H54 (cell line): ENCODE measurements at regions not wholly inside any gene's neighbourhood (a gene's known extent, or its start where the extent isn't known, plus 50 kb on each side); places are given as distances from the start of the nearest gene placed in this dataset.
"Not testable (repeated sequence)": the region's sequence is repeated elsewhere in the genome, so short reads cannot be mapped to it uniquely, and the experiment has no call there.

ENCODE experiments used
- DNase-seq: peaks from one replicate; pipeline ENCODE4 v3.0.0; 2011; ENCODE audit warnings: low spot score, mixed read lengths; ENCODE audit not compliant: insufficient read length
- FAIRE-seq: peaks from 3 replicates; lab custom pipeline; 2011; peaks lifted over from hg19 to GRCh38; lab: Jason Lieb, UNC
- POLR2A ChIP-seq: IDR thresholded peaks from 2 replicates; pipeline ENCODE4 v1.6.1; 2011; ENCODE audit warnings: low read depth, mild to moderate bottlenecking, low read length

DNA sequence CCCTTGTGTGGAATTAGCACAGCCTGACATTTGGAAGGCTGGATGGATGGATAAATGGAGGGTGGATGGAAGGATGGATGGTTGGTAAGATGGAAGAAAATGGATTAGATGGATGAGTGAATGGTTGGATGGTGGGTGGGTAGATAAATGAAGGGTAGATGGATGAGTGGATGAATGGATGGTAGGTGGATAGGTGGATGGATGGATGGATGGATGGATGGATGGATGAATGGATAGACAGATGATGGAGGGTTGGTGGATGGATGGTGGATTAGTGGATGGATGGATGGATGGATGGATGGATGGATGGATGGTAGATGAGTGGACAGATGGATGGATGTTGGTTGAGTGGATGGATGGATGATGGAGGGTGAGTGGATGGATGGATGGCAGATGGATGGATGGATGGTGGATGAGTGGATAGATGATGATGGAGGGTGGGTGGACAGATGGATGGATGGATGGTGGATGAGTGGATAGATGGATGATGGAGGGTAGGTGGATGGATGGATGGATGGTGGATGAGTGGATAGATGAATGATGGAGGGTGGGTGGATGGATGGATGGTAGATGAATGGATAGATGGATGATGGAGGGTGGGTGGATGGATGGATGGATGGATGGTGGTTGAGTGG, 175.6 kb upstream of the PPP1R26 start:
- no peak for TF ChIP-seq POLR2A
- no peak for FAIRE-seq
- DNase-seq, result no peak

DNA sequence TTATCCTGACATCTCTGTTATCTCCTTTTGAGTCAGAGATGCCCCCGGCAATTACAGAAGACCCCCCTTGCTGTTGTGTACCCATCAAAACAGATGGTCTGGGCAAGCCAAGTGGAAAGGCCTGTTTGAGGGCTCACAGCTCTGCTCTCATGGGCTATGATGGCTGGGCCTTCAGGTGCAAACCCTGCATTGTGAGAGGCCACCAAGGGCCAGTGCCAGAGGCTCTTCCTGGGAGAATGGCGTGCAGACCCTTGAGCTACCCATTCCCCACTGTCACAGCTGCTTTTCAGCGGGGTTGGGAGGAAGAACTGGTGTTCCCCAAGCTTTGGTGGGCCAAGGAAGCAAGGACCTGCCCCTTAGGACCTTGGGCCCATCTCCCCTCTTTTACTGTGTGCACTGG, 174.7 kb upstream of the PPP1R26 start:
- no peak for FAIRE-seq
- no peak for TF ChIP-seq POLR2A

DNA sequence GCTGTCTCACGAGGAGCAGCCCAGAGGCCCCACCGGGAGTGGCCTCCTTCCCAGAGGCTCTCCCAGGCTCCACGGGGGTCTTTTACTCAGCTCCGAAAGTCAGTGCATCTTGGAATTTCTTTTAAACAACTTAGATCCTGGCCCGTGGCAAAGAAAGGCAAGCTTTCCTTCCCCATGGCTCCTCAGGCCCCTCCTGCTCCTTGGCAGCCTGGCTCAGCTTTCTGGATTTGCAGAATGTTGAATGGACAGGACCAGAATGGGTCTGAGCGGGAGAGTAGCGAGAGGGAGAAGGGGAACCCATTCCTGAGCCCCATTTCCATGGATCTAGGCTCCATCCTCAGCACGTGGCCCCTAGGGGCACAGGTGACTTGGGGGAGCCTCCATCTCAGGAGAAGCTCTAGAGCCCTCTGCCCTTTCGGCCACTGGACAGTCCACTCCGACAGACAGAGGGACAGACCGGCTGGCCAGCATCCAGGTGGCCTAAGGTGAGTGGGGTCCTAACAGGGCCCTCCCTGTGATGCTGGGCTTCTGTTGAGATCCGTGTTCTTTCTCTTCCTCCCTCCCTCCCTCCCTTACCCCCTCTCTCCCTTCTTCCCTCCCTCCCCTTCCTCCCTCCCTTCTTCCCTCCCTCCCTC, 173.9 kb upstream of the PPP1R26 start:
- TF ChIP-seq POLR2A, result no peak
- DNase-seq (no peak), FAIRE-seq (no peak)

More for the DNA sequence above, 174.7 kb upstream of the PPP1R26 start:
- no peak for DNase-seq

DNA sequence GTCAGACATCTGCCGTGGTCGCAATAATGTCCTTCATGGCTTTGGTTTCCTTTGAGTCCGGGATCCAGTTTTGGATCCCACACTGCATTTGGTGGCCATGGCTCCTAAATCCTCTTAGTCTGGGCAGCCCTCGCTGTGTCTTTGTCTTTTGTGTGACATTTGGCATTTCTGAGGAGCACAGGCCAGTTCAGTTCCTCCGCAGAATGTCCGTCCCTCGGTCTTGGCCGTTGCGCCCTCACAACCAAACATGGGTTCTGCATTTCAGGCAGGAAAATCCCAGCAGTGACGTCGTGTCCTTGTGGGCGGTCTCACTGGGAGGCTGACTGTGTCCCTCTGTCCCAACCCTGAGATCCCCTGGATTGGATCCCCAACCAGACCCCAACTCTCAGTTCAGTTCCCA, 172.9 kb upstream of the PPP1R26 start:
- DNase-seq, result no peak
- no peak for TF ChIP-seq POLR2A

DNA sequence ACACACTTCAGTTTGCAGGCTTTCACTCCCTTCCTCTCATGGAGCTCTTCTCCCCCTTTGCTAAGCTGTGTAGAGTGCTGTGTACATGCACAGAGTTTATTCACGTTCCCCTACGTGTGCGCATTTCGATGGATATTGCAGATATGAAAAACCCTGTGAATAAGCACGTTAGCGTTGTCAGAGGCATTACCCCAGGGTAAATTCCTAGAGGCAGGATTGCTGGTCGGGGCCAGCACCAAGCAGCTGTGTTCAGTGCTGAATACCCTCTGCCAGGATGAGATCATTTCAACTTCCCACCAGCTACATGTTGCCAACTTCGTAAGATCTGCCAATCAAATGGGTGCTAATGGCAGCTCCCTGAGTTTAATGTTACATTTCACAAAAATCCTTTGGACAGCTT, 172.3 kb upstream of the PPP1R26 start:
- no peak for TF ChIP-seq POLR2A
- DNase-seq (no peak), FAIRE-seq (no peak)

More for the DNA sequence above, 172.9 kb upstream of the PPP1R26 start:
- no peak for FAIRE-seq

DNA sequence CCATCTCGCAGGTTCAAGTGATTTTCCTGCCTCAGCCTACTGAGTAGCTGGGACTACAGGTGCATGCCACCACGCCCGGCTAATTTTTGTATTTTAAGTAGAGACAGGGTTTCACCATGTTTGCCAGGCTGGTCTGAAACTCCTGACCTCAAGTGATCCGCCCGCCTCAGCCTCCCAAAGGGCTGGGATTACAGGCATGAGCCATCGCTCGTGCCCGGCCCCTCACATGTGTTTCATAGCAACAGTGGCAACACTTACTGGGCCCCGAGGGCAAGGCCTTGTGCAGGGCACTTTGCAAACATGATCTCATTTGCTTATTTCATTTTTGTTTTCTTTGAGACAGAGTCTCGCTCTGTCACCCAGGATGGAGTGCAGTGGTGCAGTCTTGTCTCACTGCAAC, 171.7 kb upstream of the PPP1R26 start:
- DNase-seq, FAIRE-seq: not testable (repeated sequence)

DNA sequence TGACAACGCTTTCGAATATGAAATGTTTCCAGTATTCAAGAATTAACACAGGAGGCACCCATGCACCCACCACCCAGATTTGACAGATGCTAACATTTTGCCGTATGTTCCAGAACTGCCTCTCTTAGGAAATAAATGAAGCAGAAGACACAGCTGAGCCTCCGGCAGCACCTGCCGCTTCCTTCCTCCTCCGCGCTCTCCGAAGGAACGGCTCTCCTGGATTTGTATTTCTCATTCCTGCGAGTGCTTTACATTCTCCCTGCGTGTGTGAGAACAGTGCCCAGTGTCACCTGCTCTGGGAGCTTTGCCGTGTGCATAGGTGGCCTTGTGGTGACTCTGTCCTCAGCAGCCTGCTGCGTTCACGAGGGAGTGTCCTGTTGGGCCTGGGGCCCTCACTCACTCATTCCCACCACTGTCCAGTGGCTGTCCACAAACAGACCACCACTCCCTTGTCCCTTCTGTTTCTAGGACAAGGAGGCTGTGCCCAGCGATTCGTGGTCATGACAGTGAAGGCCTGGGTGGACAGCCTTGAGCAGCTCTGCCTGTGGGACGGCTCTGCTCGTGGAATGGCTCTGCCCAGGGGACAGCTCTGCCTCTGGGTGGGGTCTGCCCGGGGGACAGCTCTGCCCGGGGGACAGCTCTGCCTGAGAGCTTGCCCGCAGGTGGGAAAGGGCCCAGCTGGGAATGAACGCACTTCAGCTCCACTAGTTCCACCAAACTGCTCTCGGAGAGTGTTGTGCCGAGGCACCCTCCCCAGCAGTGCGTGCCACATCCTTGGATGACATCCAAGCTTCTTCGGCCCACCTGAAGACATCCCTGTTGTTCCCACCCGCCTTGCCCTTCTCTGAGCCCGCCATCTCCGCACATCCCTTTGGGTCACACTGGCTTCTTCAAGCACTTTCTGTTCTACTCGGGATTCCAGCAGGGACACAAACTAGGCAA, 170.5 kb upstream of the PPP1R26 start:
- FAIRE-seq, result no peak
- no peak for TF ChIP-seq POLR2A
- no peak for DNase-seq

DNA sequence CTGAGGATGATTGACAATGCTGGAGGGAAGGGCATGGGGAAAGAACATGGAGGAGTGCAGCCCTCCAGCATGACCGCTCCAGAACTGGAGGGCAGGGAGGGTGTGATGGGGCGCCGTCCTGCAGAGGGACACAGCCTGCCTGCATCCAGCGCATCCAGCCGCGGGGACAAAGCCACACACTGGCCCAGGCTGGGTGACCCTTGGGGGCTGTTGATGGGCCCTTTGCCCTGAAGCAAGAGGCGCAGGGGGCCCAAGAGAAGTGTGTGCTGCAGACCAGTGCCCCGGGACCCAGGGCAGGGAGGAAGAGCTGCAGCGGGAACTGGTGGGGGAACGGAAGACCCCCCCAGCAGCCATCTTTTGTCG, 169.8 kb upstream of the PPP1R26 start:
- FAIRE-seq, result no peak
- DNase-seq, result no peak
- no peak for TF ChIP-seq POLR2A

DNA sequence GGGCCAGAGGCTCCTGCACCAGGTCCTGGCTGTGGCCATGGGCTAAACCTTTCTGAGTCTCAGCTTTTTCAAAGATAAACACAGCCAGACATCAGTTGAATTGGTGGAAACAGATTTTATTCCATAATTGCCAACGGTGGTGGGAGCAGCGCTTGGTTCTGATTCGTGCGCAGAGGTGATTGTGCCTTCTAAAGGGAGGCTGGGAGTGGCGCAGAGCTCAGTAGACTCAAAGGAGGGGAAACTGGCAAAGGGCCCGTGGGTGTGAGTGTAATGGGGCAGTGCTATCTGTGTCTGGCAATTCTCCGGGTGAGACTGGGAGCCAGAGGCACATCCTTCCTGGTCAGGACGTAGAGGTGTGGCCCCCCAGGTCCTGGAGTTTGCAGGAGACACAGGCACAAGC, 169.4 kb upstream of the PPP1R26 start:
- FAIRE-seq (no peak), DNase-seq (no peak)
- no peak for TF ChIP-seq POLR2A

DNA sequence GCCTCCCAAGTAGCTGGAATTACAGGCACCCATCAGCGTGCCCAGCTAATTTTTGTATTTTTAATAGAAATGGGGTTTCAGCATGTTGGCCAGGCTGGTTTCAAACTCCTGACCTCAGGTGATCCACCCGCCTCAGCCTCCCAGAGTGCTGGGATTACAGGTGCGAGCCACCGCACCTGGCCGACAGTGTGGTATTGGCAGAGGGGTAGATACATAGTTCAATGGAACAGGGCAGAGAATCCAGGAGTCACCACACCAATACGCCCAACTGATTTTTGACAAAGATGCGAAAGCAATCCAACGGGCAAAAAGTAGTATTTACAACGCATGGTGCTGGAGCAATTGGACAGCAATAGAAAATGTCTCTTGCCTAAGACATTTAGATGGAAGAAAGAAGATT, 164.0 kb upstream of the PPP1R26 start:
- FAIRE-seq (no peak), DNase-seq (no peak)
- no peak for TF ChIP-seq POLR2A

DNA sequence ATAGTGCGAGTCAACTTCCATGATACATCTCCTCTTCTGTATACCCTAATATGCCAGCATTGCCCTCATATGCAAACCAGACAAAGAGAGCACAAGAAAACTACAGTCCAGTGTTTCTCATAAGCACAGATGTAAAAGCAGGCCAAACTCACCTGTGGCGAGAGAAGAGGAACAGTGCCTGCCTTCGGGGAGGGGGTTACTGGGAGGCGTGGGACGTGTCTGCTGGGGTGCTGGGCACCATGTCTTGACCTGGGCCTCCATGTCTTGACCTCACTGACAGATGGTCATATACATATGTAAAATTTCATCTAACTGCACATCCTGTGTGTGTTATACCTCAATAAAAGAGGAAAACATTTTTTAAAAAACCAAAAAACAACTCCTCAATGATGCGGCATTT, 159.3 kb upstream of the PPP1R26 start:
- TF ChIP-seq POLR2A, result no peak
- DNase-seq (no peak), FAIRE-seq (no peak)

DNA sequence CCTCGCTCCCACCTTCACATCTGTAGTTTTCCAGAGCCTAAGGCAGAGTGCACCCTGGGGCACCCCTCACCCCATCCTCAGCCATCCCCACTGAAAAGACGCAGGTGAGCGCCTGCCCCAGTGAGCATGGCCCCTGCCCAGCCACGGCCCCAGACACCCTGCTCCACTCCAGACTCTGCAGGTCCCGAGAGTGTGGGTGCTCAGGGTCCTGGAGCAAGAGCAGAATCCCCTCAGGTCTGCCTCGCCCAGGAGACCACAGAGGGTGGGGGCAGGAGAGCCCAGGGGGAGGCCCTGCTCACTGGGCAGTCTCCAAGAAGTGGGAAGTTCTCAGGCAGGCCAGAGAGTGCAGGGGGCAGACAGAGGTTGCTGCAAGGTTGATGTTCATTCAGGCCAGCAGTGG, 158.6 kb upstream of the PPP1R26 start:
- TF ChIP-seq POLR2A, result no peak
- no peak for FAIRE-seq
- DNase-seq, result no peak

DNA sequence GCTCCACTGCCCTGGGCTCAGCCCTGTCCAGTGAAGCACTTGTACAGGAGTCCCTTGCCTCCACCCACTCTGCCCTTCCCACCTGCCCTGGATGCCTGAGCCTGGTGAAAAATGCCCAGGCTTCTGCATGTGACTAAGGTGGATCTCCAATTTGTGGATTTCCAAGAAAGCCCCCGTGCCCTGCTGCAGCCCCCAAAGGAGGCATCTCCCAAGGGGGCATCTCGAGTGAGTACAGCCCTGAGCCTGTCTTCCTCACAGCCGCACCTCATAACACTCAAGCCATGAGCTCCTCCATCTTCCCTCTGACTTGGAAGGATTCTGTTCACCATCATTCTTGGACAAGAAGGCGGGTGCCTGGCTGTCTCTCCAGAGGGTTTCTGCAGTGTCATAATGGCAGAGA, 158.0 kb upstream of the PPP1R26 start:
- TF ChIP-seq POLR2A, result no peak
- FAIRE-seq (no peak), DNase-seq (no peak)

DNA sequence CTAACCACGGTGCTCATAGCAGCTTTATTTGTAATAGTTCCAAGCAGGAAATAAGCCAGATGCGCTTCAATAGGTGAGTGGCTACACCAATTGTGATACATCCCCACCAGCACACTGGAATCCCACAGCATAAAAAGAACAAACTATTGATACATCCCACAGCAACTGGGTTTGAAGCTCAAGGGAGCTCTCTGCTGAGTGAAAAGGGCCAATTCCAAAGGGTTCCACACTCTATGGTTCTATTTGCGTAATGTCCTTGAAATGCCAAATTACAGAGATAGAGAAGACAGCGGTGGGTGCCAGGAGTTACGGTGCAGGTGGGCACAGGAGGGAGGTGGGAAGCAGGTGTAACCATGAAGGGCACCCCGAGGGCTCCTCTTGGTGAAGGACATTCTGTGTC, 155.3 kb upstream of the PPP1R26 start:
- DNase-seq (no peak), FAIRE-seq (no peak)
- TF ChIP-seq POLR2A, result no peak

DNA sequence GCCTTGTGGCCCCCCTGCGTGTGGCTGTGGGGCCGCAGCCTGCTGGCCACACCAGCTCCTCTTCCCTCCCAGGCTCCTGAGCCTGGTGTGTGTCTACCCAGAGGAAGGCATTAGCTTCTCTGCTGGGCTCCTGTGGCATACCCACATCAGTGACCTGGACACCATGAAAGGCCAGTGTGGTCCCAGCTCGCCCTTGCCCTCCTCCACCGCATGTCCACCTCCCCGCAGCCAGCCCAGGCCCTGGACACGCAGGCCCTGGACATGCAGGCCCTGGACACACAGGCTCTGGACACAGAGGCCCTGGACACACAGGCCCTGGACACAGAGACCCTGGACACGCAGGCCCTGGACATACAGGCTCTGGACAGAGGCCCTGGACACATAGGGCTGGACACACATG, 153.4 kb upstream of the PPP1R26 start:
- DNase-seq (no peak), FAIRE-seq (no peak)
- TF ChIP-seq POLR2A, result no peak
